HepG2 (cell line): ENCODE measurements at regions not wholly inside any gene's neighbourhood (a gene's known extent, or its start where the extent isn't known, plus 50 kb on each side); places are given as distances from the start of the nearest gene placed in this dataset.
A peak's percentile ranks its signal among the peaks of the same experiment; 100 is the strongest.

Source experiments
- EP300 ChIP-seq, 3 experiments: sonication (generic) in 1 of 3; formaldehyde crosslinking in 1 of 3; IDR thresholded peaks; 2 replicates each; pipeline versions ENCODE4 v1.5.1 to v1.6.1; 2011 to 2020; ENCODE audit warnings: low read depth in 2 of 3, low read length in 2 of 3, borderline replicate concordance in 1 of 3, improper control_type of control experiment in 1 of 3, mild to moderate bottlenecking in 1 of 3, missing genetic modification reagents in 1 of 3, moderate library complexity in 1 of 3
- FOXA3 ChIP-seq: IDR thresholded peaks from 2 replicates; pipeline ENCODE4 v1.6.1; 2016; ENCODE audit warnings: missing genetic modification reagents, missing compliant biosample characterization
- GATAD2A ChIP-seq: IDR thresholded peaks from 2 replicates; pipeline ENCODE4 v1.6.1; 2016
- HNF4A ChIP-seq: sonication (generic); formaldehyde crosslinking; IDR thresholded peaks from 2 replicates; pipeline ENCODE4 v1.4.0; 2020; ENCODE audit warnings: missing genetic modification reagents
- HOXD1 ChIP-seq: sonication (generic); formaldehyde crosslinking; IDR thresholded peaks from 2 replicates; pipeline ENCODE4 v1.5.0; 2020; ENCODE audit warnings: missing genetic modification reagents
- MIXL1 ChIP-seq: IDR thresholded peaks from 2 replicates; pipeline ENCODE4 v1.6.1; 2016
- NFIC ChIP-seq: IDR thresholded peaks from 2 replicates; pipeline ENCODE4 v1.6.1; 2012; ENCODE audit warnings: mild to moderate bottlenecking, low read length, inconsistent platforms
- SOX13 ChIP-seq, 3 experiments: fragments of 450-650 bp in 1 of 3; sonication (generic) in 1 of 3; formaldehyde crosslinking in 1 of 3; IDR thresholded peaks in 2 of 3; conservative IDR thresholded peaks in 1 of 3; 2 replicates each; pipeline versions ENCODE4 v1.5.0 to v1.6.1; 2016 to 2020; ENCODE audit warnings: antibody characterized with exemption in 1 of 3, mild to moderate bottlenecking in 1 of 3, missing compliant biosample characterization in 1 of 3, missing genetic modification reagents in 1 of 3, moderate library complexity in 1 of 3
- ZBTB20 ChIP-seq: sonication (generic); formaldehyde crosslinking; IDR thresholded peaks from 2 replicates; pipeline ENCODE4 v1.8.1; 2023; ENCODE audit warnings: missing genetic modification reagents, low read depth, mild to moderate bottlenecking, borderline replicate concordance
- ZNF296 ChIP-seq: sonication (generic); formaldehyde crosslinking; conservative IDR thresholded peaks from 2 replicates; pipeline ENCODE4 v1.5.0; 2020; ENCODE audit warnings: mild to moderate bottlenecking, missing genetic modification reagents
- ZNF652 ChIP-seq: IDR thresholded peaks from 2 replicates; pipeline ENCODE4 v1.6.1; 2016; ENCODE audit warnings: low read depth, borderline replicate concordance
- TF ChIP-seq, protein P1 (sequence below): sonication (generic); formaldehyde crosslinking; IDR thresholded peaks from 2 replicates; pipeline ENCODE4 v1.5.0; 2020; ENCODE audit warnings: mild to moderate bottlenecking, missing genetic modification reagents, borderline replicate concordance

DNA sequence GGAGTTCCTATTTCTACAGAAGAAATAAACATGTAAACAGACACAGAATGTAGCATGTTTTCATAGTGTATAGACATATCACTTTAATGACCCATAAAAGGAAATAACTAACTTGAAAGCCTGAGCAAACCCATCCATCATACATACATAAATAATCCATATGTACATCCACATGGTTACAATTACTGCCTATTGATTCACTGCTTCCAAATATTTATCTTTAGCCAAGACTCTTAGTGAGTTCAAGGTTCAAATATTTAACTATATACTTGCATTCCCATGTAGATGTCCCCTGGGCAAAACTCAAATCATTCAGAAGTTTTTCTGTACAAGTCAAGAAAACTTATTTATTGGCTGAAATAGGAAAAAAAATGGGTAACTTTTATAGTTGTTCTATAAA lies 95.4 kb downstream of the CCER1 start (continued):
- TF ChIP-seq, protein P1, sequence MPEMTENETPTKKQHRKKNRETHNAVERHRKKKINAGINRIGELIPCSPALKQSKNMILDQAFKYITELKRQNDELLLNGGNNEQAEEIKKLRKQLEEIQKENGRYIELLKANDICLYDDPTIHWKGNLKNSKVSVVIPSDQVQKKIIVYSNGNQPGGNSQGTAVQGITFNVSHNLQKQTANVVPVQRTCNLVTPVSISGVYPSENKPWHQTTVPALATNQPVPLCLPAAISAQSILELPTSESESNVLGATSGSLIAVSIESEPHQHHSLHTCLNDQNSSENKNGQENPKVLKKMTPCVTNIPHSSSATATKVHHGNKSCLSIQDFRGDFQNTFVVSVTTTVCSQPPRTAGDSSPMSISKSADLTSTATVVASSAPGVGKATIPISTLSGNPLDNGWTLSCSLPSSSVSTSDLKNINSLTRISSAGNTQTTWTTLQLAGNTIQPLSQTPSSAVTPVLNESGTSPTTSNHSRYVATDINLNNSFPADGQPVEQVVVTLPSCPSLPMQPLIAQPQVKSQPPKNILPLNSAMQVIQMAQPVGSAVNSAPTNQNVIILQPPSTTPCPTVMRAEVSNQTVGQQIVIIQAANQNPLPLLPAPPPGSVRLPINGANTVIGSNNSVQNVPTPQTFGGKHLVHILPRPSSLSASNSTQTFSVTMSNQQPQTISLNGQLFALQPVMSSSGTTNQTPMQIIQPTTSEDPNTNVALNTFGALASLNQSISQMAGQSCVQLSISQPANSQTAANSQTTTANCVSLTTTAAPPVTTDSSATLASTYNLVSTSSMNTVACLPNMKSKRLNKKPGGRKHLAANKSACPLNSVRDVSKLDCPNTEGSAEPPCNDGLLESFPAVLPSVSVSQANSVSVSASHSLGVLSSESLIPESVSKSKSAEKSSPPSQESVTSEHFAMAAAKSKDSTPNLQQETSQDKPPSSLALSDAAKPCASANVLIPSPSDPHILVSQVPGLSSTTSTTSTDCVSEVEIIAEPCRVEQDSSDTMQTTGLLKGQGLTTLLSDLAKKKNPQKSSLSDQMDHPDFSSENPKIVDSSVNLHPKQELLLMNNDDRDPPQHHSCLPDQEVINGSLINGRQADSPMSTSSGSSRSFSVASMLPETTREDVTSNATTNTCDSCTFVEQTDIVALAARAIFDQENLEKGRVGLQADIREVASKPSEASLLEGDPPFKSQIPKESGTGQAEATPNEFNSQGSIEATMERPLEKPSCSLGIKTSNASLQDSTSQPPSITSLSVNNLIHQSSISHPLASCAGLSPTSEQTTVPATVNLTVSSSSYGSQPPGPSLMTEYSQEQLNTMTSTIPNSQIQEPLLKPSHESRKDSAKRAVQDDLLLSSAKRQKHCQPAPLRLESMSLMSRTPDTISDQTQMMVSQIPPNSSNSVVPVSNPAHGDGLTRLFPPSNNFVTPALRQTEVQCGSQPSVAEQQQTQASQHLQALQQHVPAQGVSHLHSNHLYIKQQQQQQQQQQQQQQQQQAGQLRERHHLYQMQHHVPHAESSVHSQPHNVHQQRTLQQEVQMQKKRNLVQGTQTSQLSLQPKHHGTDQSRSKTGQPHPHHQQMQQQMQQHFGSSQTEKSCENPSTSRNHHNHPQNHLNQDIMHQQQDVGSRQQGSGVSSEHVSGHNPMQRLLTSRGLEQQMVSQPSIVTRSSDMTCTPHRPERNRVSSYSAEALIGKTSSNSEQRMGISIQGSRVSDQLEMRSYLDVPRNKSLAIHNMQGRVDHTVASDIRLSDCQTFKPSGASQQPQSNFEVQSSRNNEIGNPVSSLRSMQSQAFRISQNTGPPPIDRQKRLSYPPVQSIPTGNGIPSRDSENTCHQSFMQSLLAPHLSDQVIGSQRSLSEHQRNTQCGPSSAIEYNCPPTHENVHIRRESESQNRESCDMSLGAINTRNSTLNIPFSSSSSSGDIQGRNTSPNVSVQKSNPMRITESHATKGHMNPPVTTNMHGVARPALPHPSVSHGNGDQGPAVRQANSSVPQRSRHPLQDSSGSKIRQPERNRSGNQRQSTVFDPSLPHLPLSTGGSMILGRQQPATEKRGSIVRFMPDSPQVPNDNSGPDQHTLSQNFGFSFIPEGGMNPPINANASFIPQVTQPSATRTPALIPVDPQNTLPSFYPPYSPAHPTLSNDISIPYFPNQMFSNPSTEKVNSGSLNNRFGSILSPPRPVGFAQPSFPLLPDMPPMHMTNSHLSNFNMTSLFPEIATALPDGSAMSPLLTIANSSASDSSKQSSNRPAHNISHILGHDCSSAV: no peak
- TF ChIP-seq HNF4A (peak; percentile 51), NFIC (peak; percentile 82; the same call in 1 of the 2 replicates), SOX13 (IDR thresholded peaks at IDR 0.05) (no peak), SOX13 (CRISPR knock-in tag; conservative IDR thresholded peaks at IDR 0.05 in 1 of 2, IDR thresholded peaks at IDR 0.05 in 1 of 2) (peak in 1 of 2 experiments; percentile 29; a peak in 1 of 4 replicates), MIXL1 (CRISPR knock-in tag) (peak; percentile 66; the same call in 1 of the 2 replicates), HOXD1 (CRISPR knock-in tag) (peak; percentile 77), EP300 (IDR thresholded peaks at IDR 0.05; ENCODE audit: low read depth in 2 of 2, low read length in 2 of 2) (peak in 1 of 2 experiments; percentile 73; a peak in 2 of 4 replicates), EP300 (CRISPR knock-in tag; IDR thresholded peaks at IDR 0.05; ENCODE audit: borderline replicate concordance) (no peak), ZNF652 (CRISPR knock-in tag) (peak; percentile 87), ZBTB20 (CRISPR knock-in tag) (peak; percentile 93; the same call in 1 of the 2 replicates), FOXA3 (CRISPR knock-in tag) (peak; percentile 74), ZNF296 (CRISPR knock-in tag) (no peak), GATAD2A (CRISPR knock-in tag) (peak; percentile 69)
